Ishikawa (cell line): ENCODE measurements at regions not wholly inside any gene's neighbourhood (a gene's known extent, or its start where the extent isn't known, plus 50 kb on each side); places are given as distances from the start of the nearest gene placed in this dataset.
A peak's percentile ranks its signal among the peaks of the same experiment; 100 is the strongest.

Source experiments
- CEBPB ChIP-seq: IDR thresholded peaks from 2 replicates; pipeline ENCODE4 v1.6.1; 2012
- CREB1 ChIP-seq: IDR thresholded peaks from 2 replicates; pipeline ENCODE4 v1.6.1; 2012; ENCODE audit warnings: low read depth
- EGR1 ChIP-seq: IDR thresholded peaks from 2 replicates; pipeline ENCODE4 v1.6.1; 2012
- EP300 ChIP-seq: IDR thresholded peaks from 2 replicates; pipeline ENCODE4 v1.6.1; 2012; ENCODE audit warnings: borderline replicate concordance
- FOXM1 ChIP-seq: IDR thresholded peaks from 2 replicates; pipeline ENCODE4 v1.6.1; 2012; ENCODE audit warnings: low read depth, borderline replicate concordance
- MAX ChIP-seq: IDR thresholded peaks from 2 replicates; pipeline ENCODE4 v1.6.1; 2012
- NFIC ChIP-seq: IDR thresholded peaks from 2 replicates; pipeline ENCODE4 v1.6.1; 2012
- RAD21 ChIP-seq: IDR thresholded peaks from 2 replicates; pipeline ENCODE4 v1.6.1; 2012; ENCODE audit warnings: low read depth
- REST ChIP-seq: IDR thresholded peaks from 2 replicates; pipeline ENCODE4 v1.6.1; 2012; ENCODE audit warnings: low read depth, mild to moderate bottlenecking
- TAF1 ChIP-seq: IDR thresholded peaks from 2 replicates; pipeline ENCODE4 v1.6.1; 2012; ENCODE audit warnings: low read depth, mild to moderate bottlenecking
- TCF12 ChIP-seq: IDR thresholded peaks from 2 replicates; pipeline ENCODE4 v1.6.1; 2012; ENCODE audit warnings: low read depth
- TEAD4 ChIP-seq: IDR thresholded peaks from 2 replicates; pipeline ENCODE4 v1.6.1; 2012
- USF1 ChIP-seq: IDR thresholded peaks from 2 replicates; pipeline ENCODE4 v1.6.1; 2012
- YY1 ChIP-seq: IDR thresholded peaks from 2 replicates; pipeline ENCODE4 v1.6.1; 2012; ENCODE audit warnings: low read depth
- ZBTB7A ChIP-seq: IDR thresholded peaks from 2 replicates; pipeline ENCODE4 v1.6.1; 2012; ENCODE audit warnings: low read depth

DNA sequence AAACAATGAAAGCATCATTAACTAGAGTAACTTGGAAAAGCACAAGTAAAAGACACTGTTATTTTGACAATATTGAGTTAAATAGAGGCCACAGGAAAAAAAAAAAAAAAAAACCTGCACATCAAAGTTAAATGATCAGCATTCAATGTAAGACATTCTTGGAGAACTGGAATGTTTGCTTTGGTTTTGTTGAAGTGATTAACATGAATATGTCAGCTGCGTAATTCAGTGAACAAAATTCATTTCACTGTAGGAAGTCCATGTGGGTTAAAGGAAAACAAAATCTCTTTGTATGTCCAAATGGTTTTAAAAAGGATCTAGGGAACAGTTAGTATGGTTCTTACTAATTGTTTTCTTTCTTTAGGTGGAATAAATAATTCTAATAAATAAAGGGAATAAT lies 252.8 kb upstream of the CNTN6 start:
- TF ChIP-seq CEBPB (no peak), TCF12 (no peak), REST (no peak), TEAD4 (no peak), ZBTB7A (no peak), EGR1 (no peak), MAX (no peak)

- TF ChIP-seq EP300 (no peak), EGR1 (no peak), TAF1 (no peak), NFIC (no peak), TCF12 (no peak), REST (no peak), RAD21 (peak; percentile 15; the same call in 1 of the 2 replicates), YY1 (no peak)
Measured at GRCh38 chr3:851098-851790, 241.6 kb upstream of the CNTN6 start.

DNA sequence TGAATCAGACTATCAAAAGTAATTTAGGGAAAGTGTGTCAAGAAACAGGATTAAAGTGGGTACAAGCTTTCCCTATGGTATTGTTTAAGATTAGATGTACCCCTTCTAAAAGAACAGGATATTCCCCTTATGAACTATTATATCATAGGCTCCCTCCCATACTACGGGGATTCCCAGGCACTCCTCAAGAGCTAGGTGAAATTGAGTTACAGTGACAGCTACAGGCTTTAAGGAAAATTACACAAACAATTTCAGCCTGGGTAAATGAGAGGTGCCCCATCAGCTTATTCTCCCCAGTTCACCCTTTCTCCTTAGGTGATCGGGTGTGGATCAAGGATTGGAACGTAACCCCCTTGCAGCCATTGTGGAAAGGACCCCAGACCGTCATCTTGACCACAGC lies 240.8 kb upstream of the CNTN6 start:
- TF ChIP-seq USF1 (no peak), EP300 (no peak), TAF1 (no peak), REST (no peak), NFIC (no peak), EGR1 (no peak), ZBTB7A (no peak), RAD21 (no peak), FOXM1 (no peak), CEBPB (no peak), MAX (no peak), CREB1 (no peak), TEAD4 (no peak)

DNA sequence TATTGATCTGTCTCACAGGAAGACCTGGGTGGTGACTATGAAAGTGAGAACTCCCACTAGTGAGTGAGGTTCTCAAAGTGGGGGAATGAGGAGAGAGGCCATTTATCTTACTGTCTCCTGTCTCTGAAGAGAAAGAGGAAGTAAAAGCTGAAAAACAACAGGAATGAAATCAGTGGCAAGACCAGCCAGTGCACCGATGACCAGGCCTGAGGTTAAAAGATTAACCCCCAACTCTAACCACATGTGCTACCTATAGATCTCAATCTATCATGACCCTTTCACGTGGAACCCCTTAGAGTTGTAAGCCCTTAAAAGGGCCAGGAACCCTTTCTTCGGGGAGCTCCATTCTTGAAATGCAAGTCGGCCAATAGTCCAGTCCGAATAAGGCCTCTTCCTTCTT lies 239.3 kb upstream of the CNTN6 start:
- TF ChIP-seq EGR1 (no peak), RAD21 (no peak), TAF1 (no peak), YY1 (no peak), NFIC (no peak), MAX (no peak), FOXM1 (no peak), CREB1 (no peak), TCF12 (no peak), CEBPB (no peak), REST (no peak), USF1 (no peak), ZBTB7A (no peak), TEAD4 (no peak), EP300 (no peak)
